ENCODE measurements at regions not wholly inside any gene's neighbourhood (a gene's known extent, or its start where the extent isn't known, plus 50 kb on each side); places are given as distances from the start of the nearest gene placed in this dataset.
A peak's percentile ranks its signal among the peaks of the same experiment; 100 is the strongest.

- Histone ChIP-seq H3K4me2 (no peak overlapping the region), H3K4me1 (no peaks in the 10 kb centered on the region), H3K4me3 (no peak overlapping the region), H3K27ac (no peak overlapping the region), H3K9me3 (no peaks in the 10 kb centered on the region)
- 9% methylated on average over 11 of the region's 11 CpGs for WGBS (ENCODE audit: missing lambda C conversion rate)
- ChIA-PET POLR2A (no interaction called here), CTCF (interaction anchor here (1.3 kb wide), 1 partner anchor 13 kb away, joined by 3 read pairs; no protein-coding TSS in a partner anchor)
- peak in 1 of 2 experiments; percentile 52; a peak in 2 of 6 replicates for ATAC-seq
- TF ChIP-seq RFX5 (IDR thresholded peaks at IDR 0.05) (no peak), RAD21 (conservative IDR thresholded peaks at IDR 0.05 in 1 of 2, IDR thresholded peaks at IDR 0.05 in 1 of 2) (0 out of 5 replicates have a peak, but pooled peaks of 1 of the 2 experiments have one; percentile 11)
- DNase-seq (ENCODE audit: low read depth in 1 of 2, low spot score in 1 of 2): no peak
- no peak for FAIRE-seq
Observed at GRCh38 chr20:60718743-60719480, 533.1 kb upstream of the CDH4 start.

GRCh38 chr20:60725311-60725906 lies 526.7 kb upstream of the CDH4 start:
- 0% methylated on average over 4 of the region's 4 CpGs for WGBS (ENCODE audit: missing lambda C conversion rate)
- DNase-seq (ENCODE audit: low read depth in 1 of 2, low spot score in 1 of 2): no peak
- TF ChIP-seq MAFK (IDR thresholded peaks at IDR 0.05; ENCODE audit: partially characterized antibody) (peak; percentile 68), ZNF302 (CRISPR knock-in tag; IDR thresholded peaks at IDR 0.05) (no peak)
- FAIRE-seq: peak; percentile 68
- ATAC-seq: no peak
- POLR2A ChIA-PET: no interaction called here
- no peak overlapping the region for H3K27ac ChIP-seq
- CTCF ChIA-PET: no interaction called here
- no peak overlapping the region for H3K4me2 ChIP-seq
- no peaks in the 10 kb centered on the region for H3K9me3 ChIP-seq
- no peaks in the 10 kb centered on the region for H3K4me1 ChIP-seq
- H3K4me3 ChIP-seq: no peak overlapping the region

- TF ChIP-seq CHD2 (IDR thresholded peaks at IDR 0.05; ENCODE audit: low read length, partially characterized antibody) (no peak), PBX3 (IDR thresholded peaks at IDR 0.05) (no peak), JUN (IDR thresholded peaks at IDR 0.05) (no peak), HES2 (IDR thresholded peaks at IDR 0.05) (no peak), TFCP2L1 (CRISPR knock-in tag; IDR thresholded peaks at IDR 0.05) (no peak), ZNF302 (CRISPR knock-in tag; IDR thresholded peaks at IDR 0.05) (no peak), MYC (IDR thresholded peaks at IDR 0.05; ENCODE audit: borderline replicate concordance, low read length) (no peak), HOXA7 (CRISPR knock-in tag; IDR thresholded peaks at IDR 0.05) (no peak), ZC3H11A (IDR thresholded peaks at IDR 0.05) (no peak), ESRRA (IDR thresholded peaks at IDR 0.05; ENCODE audit: borderline replicate concordance, low read length) (no peak), USF2 (IDR thresholded peaks at IDR 0.05) (no peak), MAZ (IDR thresholded peaks at IDR 0.05; ENCODE audit: borderline replicate concordance, low read depth, low read length) (no peak), EP300 (IDR thresholded peaks at IDR 0.05) (no peak), NFE2L2 (conservative IDR thresholded peaks at IDR 0.05; ENCODE audit: low read length) (no peak), TP53 (CRISPR knock-in tag; IDR thresholded peaks at IDR 0.05) (no peak), SMC3 (IDR thresholded peaks at IDR 0.05) (no peak), POLR2AphosphoS2 (conservative IDR thresholded peaks at IDR 0.05; ENCODE audit: low read length) (no peak), ZSCAN20 (CRISPR knock-in tag; IDR thresholded peaks at IDR 0.05) (no peak), MAX (IDR thresholded peaks at IDR 0.05) (no peak)
- FAIRE-seq (no peak), ATAC-seq (no peak), DNase-seq (ENCODE audit: low read depth in 1 of 2, low spot score in 1 of 2) (no peak)
- Histone ChIP-seq H3K4me2 (no peak overlapping the region), H3K27ac (no peak overlapping the region), H3K9me3 (no peaks in the 10 kb centered on the region), H3K4me1 (no peaks in the 10 kb centered on the region), H3K4me3 (no peak overlapping the region)
- POLR2A ChIA-PET: no interaction called here
- WGBS (ENCODE audit: missing lambda C conversion rate): 0% methylated on average over 1 of the region's 1 CpG
- CTCF ChIA-PET: interaction anchor here (0.7 kb wide), 1 partner anchor 847 kb away, joined by 3 read pairs; no protein-coding TSS in a partner anchor
Observed at GRCh38 chr20:60727425-60727824, 524.6 kb upstream of the CDH4 start.
